Progenitor cell of endocrine pancreas (in vitro differentiated cells): ENCODE measurements at regions not wholly inside any gene's neighbourhood (a gene's known extent, or its start where the extent isn't known, plus 50 kb on each side); places are given as distances from the start of the nearest gene placed in this dataset.

Source experiments
- DNase-seq: peaks from one replicate; pipeline ENCODE4 v3.0.0; 2021; ENCODE audit warnings: low spot score; ENCODE audit not compliant: unreplicated experiment
- H3K27ac Mint-ChIP-seq: 2 replicates; pipeline ENCODE4 v1.8.0; 2021; ENCODE audit warnings: mild to moderate bottlenecking, moderate library complexity, mixed read lengths
- H3K27me3 Mint-ChIP-seq: 2 replicates; pipeline ENCODE4 v1.8.0; 2021; ENCODE audit warnings: mixed read lengths
- H3K36me3 Mint-ChIP-seq: 2 replicates; pipeline ENCODE4 v1.8.0; 2022; ENCODE audit warnings: mixed read lengths; ENCODE audit not compliant: insufficient read depth
- H3K4me1 Mint-ChIP-seq: 2 replicates; pipeline ENCODE4 v1.8.0; 2021; ENCODE audit warnings: low read depth, mixed read lengths
- H3K4me3 Mint-ChIP-seq: 2 replicates; pipeline ENCODE4 v1.8.0; 2021; ENCODE audit warnings: low read depth, mild to moderate bottlenecking, moderate library complexity, mixed read lengths
- H3K9me3 Mint-ChIP-seq: 2 replicates; pipeline ENCODE4 v1.8.0; 2021; ENCODE audit warnings: low read depth, mixed read lengths
- CTCF ChIP-seq: fragments of 200-600 bp; sonication (generic); IDR thresholded peaks from one replicate; pipeline ENCODE4 v1.5.0; 2021; ENCODE audit warnings: antibody characterized with exemption, mild to moderate bottlenecking; ENCODE audit not compliant: unreplicated experiment

DNA sequence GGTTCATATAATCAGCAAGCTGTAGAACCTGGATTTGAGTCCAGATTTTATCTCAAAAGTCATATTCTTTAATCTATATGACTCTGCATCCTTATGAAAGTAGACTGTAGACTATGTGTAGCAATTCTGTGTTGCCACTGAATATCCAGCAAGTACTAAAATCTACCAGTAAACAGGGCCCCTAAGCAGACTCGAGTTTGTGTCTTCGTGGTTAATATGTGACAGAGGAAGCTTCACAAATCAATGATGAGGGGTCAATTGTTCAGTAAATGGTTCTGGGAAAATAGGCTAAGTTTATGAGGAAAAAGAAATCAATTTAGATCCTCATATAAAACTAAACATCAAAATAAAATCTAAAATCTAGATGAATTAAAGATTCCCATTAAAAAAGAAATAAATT is 648.5 kb upstream of the KIRREL3 start:
- no peak for TF ChIP-seq CTCF
- H3K9me3 Mint-ChIP-seq: peaks cover 5% of the 10 kb centered on the region
- no peaks in the 10 kb centered on the region for H3K36me3 Mint-ChIP-seq
- DNase-seq: no peak
- peaks cover 9% of the 10 kb centered on the region for H3K4me1 Mint-ChIP-seq
- no peak overlapping the region for H3K27ac Mint-ChIP-seq
- H3K27me3 Mint-ChIP-seq: no peaks in the 10 kb centered on the region
- H3K4me3 Mint-ChIP-seq: no peak overlapping the region

GRCh38 chr11:127648583-127648982 is 648.0 kb upstream of the KIRREL3 start:
- no peak overlapping the region for H3K27ac Mint-ChIP-seq
- H3K4me3 Mint-ChIP-seq: no peak overlapping the region
- no peak for TF ChIP-seq CTCF
- DNase-seq: no peak
- no peaks in the 10 kb centered on the region for H3K27me3 Mint-ChIP-seq
- peaks cover 9% of the 10 kb centered on the region for H3K4me1 Mint-ChIP-seq
- peaks cover 5% of the 10 kb centered on the region for H3K9me3 Mint-ChIP-seq
- no peaks in the 10 kb centered on the region for H3K36me3 Mint-ChIP-seq

GRCh38 chr11:127644366-127644765 is 643.8 kb upstream of the KIRREL3 start:
- no peak for DNase-seq
- H3K27ac Mint-ChIP-seq: no peak overlapping the region
- TF ChIP-seq CTCF: no peak
- no peaks in the 10 kb centered on the region for H3K27me3 Mint-ChIP-seq
- no peak overlapping the region for H3K4me3 Mint-ChIP-seq
- H3K4me1 Mint-ChIP-seq: peaks cover 14% of the 10 kb centered on the region
- no peaks in the 10 kb centered on the region for H3K36me3 Mint-ChIP-seq
- peaks cover 5% of the 10 kb centered on the region for H3K9me3 Mint-ChIP-seq

- TF ChIP-seq CTCF: no peak
- Mint-ChIP-seq H3K36me3 (no peaks in the 10 kb centered on the region), H3K4me3 (no peak overlapping the region), H3K27me3 (no peaks in the 10 kb centered on the region), H3K27ac (no peak overlapping the region), H3K4me1 (peaks cover 9% of the 10 kb centered on the region), H3K9me3 (peaks cover 3% of the 10 kb centered on the region)
- DNase-seq: no peak
Observed at GRCh38 chr11:127643268-127644058, 642.9 kb upstream of the KIRREL3 start.

GRCh38 chr11:127640561-127641451 is 640.2 kb upstream of the KIRREL3 start:
- Mint-ChIP-seq H3K9me3 (no peaks in the 10 kb centered on the region), H3K4me3 (no peak overlapping the region), H3K36me3 (no peaks in the 10 kb centered on the region), H3K4me1 (peaks cover 5% of the 10 kb centered on the region), H3K27me3 (no peaks in the 10 kb centered on the region), H3K27ac (no peak overlapping the region)
- TF ChIP-seq CTCF: no peak
- DNase-seq: no peak
